ENCODE measurements at regions not wholly inside any gene's neighbourhood (a gene's known extent, or its start where the extent isn't known, plus 50 kb on each side); places are given as distances from the start of the nearest gene placed in this dataset.
"Not testable (repeated sequence)": the region's sequence is repeated elsewhere in the genome, so short reads cannot be mapped to it uniquely, and the experiment has no call there.

- H3K27me3 Mint-ChIP-seq (ENCODE audit: low read depth), result peaks cover 9% of the 10 kb centered on the region
- no peak for TF ChIP-seq CTCF (IDR thresholded peaks at IDR 0.05)
- H3K27ac Mint-ChIP-seq (ENCODE audit: unreplicated experiment), result no peak overlapping the region
- no peak for DNase-seq (ENCODE audit: low spot score)
- H3K4me1 Mint-ChIP-seq (ENCODE audit: low read depth), result no peaks in the 10 kb centered on the region
- H3K4me3 Mint-ChIP-seq (ENCODE audit: unreplicated experiment), result no peak overlapping the region
- H3K9me3 Mint-ChIP-seq (ENCODE audit: low read depth), result no peaks in the 10 kb centered on the region
- no peaks in the 10 kb centered on the region for H3K36me3 Mint-ChIP-seq (ENCODE audit: low read depth)
Measured at GRCh38 chr1:174105086-174105485, 54.2 kb upstream of the RABGAP1L start.

GRCh38 chr1:174103766-174104165 is 55.6 kb upstream of the RABGAP1L start:
- no peak for DNase-seq (ENCODE audit: low spot score)
- H3K27ac Mint-ChIP-seq (ENCODE audit: unreplicated experiment), result no peak overlapping the region
- no peaks in the 10 kb centered on the region for H3K36me3 Mint-ChIP-seq (ENCODE audit: low read depth)
- no peaks in the 10 kb centered on the region for H3K9me3 Mint-ChIP-seq (ENCODE audit: low read depth)
- H3K27me3 Mint-ChIP-seq (ENCODE audit: low read depth), result peaks cover 7% of the 10 kb centered on the region
- no peak for TF ChIP-seq CTCF (IDR thresholded peaks at IDR 0.05)
- no peaks in the 10 kb centered on the region for H3K4me1 Mint-ChIP-seq (ENCODE audit: low read depth)
- H3K4me3 Mint-ChIP-seq (ENCODE audit: unreplicated experiment), result no peak overlapping the region

GRCh38 chr1:174101976-174102375 is 57.3 kb upstream of the RABGAP1L start:
- not testable (repeated sequence) for H3K4me3 Mint-ChIP-seq (ENCODE audit: unreplicated experiment); H3K9me3 Mint-ChIP-seq (ENCODE audit: low read depth); H3K27ac Mint-ChIP-seq (ENCODE audit: unreplicated experiment); DNase-seq (ENCODE audit: low spot score); H3K4me1 Mint-ChIP-seq (ENCODE audit: low read depth); H3K36me3 Mint-ChIP-seq (ENCODE audit: low read depth)
- peaks cover 17% of the 10 kb centered on the region for H3K27me3 Mint-ChIP-seq (ENCODE audit: low read depth)

GRCh38 chr1:174097426-174097825 is 61.9 kb upstream of the RABGAP1L start:
- DNase-seq (ENCODE audit: low spot score), result no peak
- Mint-ChIP-seq H3K9me3 (ENCODE audit: low read depth) (no peaks in the 10 kb centered on the region), H3K36me3 (ENCODE audit: low read depth) (no peaks in the 10 kb centered on the region), H3K4me1 (ENCODE audit: low read depth) (no peaks in the 10 kb centered on the region), H3K27me3 (ENCODE audit: low read depth) (peaks cover 18% of the 10 kb centered on the region), H3K27ac (ENCODE audit: unreplicated experiment) (no peak overlapping the region), H3K4me3 (ENCODE audit: unreplicated experiment) (no peak overlapping the region)
- TF ChIP-seq CTCF (IDR thresholded peaks at IDR 0.05), result no peak

- H3K9me3 Mint-ChIP-seq (ENCODE audit: low read depth); H3K36me3 Mint-ChIP-seq (ENCODE audit: low read depth); H3K4me1 Mint-ChIP-seq (ENCODE audit: low read depth); H3K27ac Mint-ChIP-seq (ENCODE audit: unreplicated experiment); DNase-seq (ENCODE audit: low spot score); H3K4me3 Mint-ChIP-seq (ENCODE audit: unreplicated experiment): not testable (repeated sequence)
- peaks cover 20% of the 10 kb centered on the region for H3K27me3 Mint-ChIP-seq (ENCODE audit: low read depth)
- TF ChIP-seq CTCF (IDR thresholded peaks at IDR 0.05), result peak; percentile 27
Measured at GRCh38 chr1:174093789-174094188, 65.5 kb upstream of the RABGAP1L start.

- TF ChIP-seq CTCF (IDR thresholded peaks at IDR 0.05), result no peak
- H3K4me3 Mint-ChIP-seq (ENCODE audit: unreplicated experiment), result no peak overlapping the region
- no peaks in the 10 kb centered on the region for H3K4me1 Mint-ChIP-seq (ENCODE audit: low read depth)
- peaks cover 16% of the 10 kb centered on the region for H3K9me3 Mint-ChIP-seq (ENCODE audit: low read depth)
- peaks cover 7% of the 10 kb centered on the region for H3K27me3 Mint-ChIP-seq (ENCODE audit: low read depth)
- DNase-seq (ENCODE audit: low spot score), result no peak
- peaks cover 9% of the 10 kb centered on the region for H3K36me3 Mint-ChIP-seq (ENCODE audit: low read depth)
- no peak overlapping the region for H3K27ac Mint-ChIP-seq (ENCODE audit: unreplicated experiment)
Measured at GRCh38 chr1:174090471-174090870, 68.3 kb upstream of the RC3H1 start.
